Suprapubic skin (tissue), 3 donors: ENCODE measurements at regions not wholly inside any gene's neighbourhood (a gene's known extent, or its start where the extent isn't known, plus 50 kb on each side); places are given as distances from the start of the nearest gene placed in this dataset.

Source experiments
- EP300 ChIP-seq: sonication (generic); formaldehyde crosslinking; IDR thresholded peaks from one replicate; pipeline ENCODE4 v1.6.1; 2017; ENCODE audit warnings: antibody characterized with exemption
- POLR2A ChIP-seq, 2 donors: fragments of 450-650 bp; IDR thresholded peaks; one replicate each; pipeline ENCODE4 v1.6.1; 2017; ENCODE audit warnings: antibody characterized with exemption in 2 of 2, mild to moderate bottlenecking in 2 of 2, moderate library complexity in 2 of 2
- TF ChIP-seq, protein P1 (sequence below), 2 donors: fragments of 200-600 bp in 1 of 2; fragments of 450-650 bp in 1 of 2; sonication (generic) in 1 of 2; IDR thresholded peaks; one replicate each; pipeline ENCODE4 v1.5.1; 2016 to 2019; ENCODE audit warnings: antibody characterized with exemption in 2 of 2, mild to moderate bottlenecking in 1 of 2, moderate library complexity in 1 of 2

DNA sequence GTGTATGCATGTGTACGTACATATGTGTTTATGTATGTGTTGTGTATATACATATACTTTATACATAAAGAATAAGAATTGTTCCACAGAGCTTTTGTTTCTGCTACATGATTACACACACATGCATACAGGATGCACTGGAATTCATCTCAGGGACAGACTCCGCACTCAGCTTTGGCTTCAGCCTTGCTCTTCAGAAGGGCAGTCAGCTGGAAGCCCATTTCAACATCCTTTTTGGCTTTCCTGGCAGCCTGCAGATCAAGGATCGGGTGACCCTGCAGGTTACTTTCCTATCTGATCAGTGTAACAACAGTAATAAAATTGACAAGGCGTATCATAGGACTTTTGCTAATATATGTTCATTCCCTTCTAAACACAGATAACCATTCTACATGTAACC, 144.1 kb upstream of the COPS8 start:
- TF ChIP-seq POLR2A (IDR thresholded peaks at IDR 0.05) (no peak), EP300 (no peak)
- TF ChIP-seq, protein P1, sequence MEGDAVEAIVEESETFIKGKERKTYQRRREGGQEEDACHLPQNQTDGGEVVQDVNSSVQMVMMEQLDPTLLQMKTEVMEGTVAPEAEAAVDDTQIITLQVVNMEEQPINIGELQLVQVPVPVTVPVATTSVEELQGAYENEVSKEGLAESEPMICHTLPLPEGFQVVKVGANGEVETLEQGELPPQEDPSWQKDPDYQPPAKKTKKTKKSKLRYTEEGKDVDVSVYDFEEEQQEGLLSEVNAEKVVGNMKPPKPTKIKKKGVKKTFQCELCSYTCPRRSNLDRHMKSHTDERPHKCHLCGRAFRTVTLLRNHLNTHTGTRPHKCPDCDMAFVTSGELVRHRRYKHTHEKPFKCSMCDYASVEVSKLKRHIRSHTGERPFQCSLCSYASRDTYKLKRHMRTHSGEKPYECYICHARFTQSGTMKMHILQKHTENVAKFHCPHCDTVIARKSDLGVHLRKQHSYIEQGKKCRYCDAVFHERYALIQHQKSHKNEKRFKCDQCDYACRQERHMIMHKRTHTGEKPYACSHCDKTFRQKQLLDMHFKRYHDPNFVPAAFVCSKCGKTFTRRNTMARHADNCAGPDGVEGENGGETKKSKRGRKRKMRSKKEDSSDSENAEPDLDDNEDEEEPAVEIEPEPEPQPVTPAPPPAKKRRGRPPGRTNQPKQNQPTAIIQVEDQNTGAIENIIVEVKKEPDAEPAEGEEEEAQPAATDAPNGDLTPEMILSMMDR (IDR thresholded peaks at IDR 0.05): no peak
